ENCODE measurements at regions not wholly inside any gene's neighbourhood (a gene's known extent, or its start where the extent isn't known, plus 50 kb on each side); places are given as distances from the start of the nearest gene placed in this dataset.
"Not testable (repeated sequence)": the region's sequence is repeated elsewhere in the genome, so short reads cannot be mapped to it uniquely, and the experiment has no call there.

DNA sequence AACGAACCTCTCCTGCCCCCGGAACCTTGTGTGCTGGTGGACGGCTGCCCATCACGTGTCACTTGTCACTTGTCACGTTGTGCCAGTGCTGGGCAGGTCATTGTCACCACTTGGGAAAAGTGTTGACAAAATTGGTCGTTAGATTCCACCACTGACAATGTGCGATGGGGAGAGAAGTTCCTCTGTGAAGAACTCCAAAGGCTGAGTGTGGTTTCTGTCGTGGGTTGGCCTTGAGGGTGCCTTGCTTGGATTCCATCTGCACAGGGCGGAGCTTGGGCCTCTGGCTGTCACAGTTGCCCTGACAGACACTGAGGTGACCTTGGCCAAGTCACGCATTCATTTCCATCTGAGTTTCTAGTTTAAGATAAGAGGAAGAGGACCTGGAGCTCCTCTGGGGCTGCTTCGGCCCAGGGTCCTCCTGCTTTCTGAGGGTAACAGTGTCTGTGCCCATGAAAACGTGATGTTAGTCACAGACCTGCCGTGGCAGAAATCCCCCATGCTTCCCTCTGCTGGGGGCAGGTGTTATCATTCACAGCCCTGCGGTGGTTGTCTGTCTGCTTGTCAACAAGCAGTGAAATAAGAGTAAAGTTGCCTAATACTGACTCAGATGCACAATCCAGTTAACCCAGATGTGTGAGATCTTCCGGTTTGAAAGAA, 133.6 kb downstream of the LAT start:
- WGBS, 2 donors: 79 to 81% methylated on average over 14 to 15 of the region's 15 CpGs
- DNase-seq; H3K4me3 ChIP-seq (ENCODE audit: low read length in 2 of 2); H3K27me3 ChIP-seq (ENCODE audit: control insufficient read depth in 1 of 2, insufficient read depth in 2 of 2, low read length in 1 of 2); ATAC-seq (ENCODE audit: low FRiP score); H3K9me3 ChIP-seq (ENCODE audit: control insufficient read depth, low read length); H3K4me1 ChIP-seq (ENCODE audit: control insufficient read depth in 1 of 2, insufficient read depth in 2 of 2, low read length in 2 of 2); H3K36me3 ChIP-seq (ENCODE audit: control insufficient read depth in 1 of 2, insufficient read depth in 2 of 2, low read length in 1 of 2); intact Hi-C loops (cut with DNase I); H3K27ac ChIP-seq (ENCODE audit: low read depth in 1 of 2, low read length in 2 of 2): not testable (repeated sequence)

DNA sequence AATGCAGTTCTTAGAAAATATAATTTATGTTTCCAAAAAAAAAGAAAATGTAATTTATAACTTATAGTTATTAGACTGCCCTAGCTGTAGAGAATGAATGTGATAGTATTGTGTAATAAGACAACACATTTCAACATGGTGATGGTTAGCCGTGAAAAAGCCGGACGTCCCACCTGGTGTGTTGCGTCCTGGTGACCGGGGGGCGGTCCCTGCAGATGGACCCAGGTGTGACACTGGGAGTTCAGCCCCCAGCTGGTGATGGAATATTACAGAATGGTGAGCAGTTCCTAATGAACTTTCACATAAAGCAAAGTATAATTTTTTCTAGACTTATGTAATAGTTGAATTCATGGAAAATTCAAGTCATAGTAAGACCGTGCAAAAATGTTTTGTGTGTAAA, 132.8 kb downstream of the LAT start:
- H3K4me1 ChIP-seq (ENCODE audit: control insufficient read depth in 1 of 2, insufficient read depth in 2 of 2, low read length in 2 of 2): no peaks in the 10 kb centered on the region
- DNase-seq: no peak
- H3K4me3 ChIP-seq (ENCODE audit: low read length in 2 of 2): no peak overlapping the region
- no peaks in the 10 kb centered on the region for H3K9me3 ChIP-seq (ENCODE audit: control insufficient read depth, low read length)
- no peaks in the 10 kb centered on the region for H3K27me3 ChIP-seq (ENCODE audit: control insufficient read depth in 1 of 2, insufficient read depth in 2 of 2, low read length in 1 of 2)
- no peaks in the 10 kb centered on the region for H3K36me3 ChIP-seq (ENCODE audit: control insufficient read depth in 1 of 2, insufficient read depth in 2 of 2, low read length in 1 of 2)
- H3K27ac ChIP-seq (ENCODE audit: low read depth in 1 of 2, low read length in 2 of 2): no peak overlapping the region
- WGBS, 2 donors: 80 to 83% methylated on average over 7 of the region's 7 CpGs
- intact Hi-C loops (cut with DNase I): no loop called here
- ATAC-seq (ENCODE audit: low FRiP score): no peak

DNA sequence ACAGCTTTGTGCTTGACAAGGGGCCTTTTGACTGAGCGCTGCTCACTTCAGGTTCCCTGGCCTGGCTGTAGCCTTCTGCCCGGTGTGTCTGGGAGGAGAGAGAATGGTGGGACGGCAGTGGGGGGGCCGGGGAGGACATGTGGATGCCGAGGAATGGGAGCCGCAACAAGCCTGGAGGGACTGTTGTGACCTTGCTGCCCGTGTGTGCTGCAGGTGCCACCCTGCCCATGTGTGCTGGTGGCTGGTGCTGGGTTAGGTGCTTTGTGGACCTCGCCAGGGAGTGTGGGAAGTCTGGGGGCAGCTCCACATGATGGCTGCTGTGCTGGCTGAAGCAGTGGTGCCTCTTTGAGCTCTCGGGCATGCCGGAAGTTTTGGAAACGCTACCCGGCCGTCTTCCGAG, 132.1 kb downstream of the LAT start:
- Histone ChIP-seq H3K27ac (ENCODE audit: low read depth in 1 of 2, low read length in 2 of 2) (no peak overlapping the region), H3K4me1 (ENCODE audit: control insufficient read depth in 1 of 2, insufficient read depth in 2 of 2, low read length in 2 of 2) (no peaks in the 10 kb centered on the region), H3K27me3 (ENCODE audit: control insufficient read depth in 1 of 2, insufficient read depth in 2 of 2, low read length in 1 of 2) (no peaks in the 10 kb centered on the region), H3K36me3 (ENCODE audit: control insufficient read depth in 1 of 2, insufficient read depth in 2 of 2, low read length in 1 of 2) (no peaks in the 10 kb centered on the region), H3K4me3 (ENCODE audit: low read length in 2 of 2) (no peak overlapping the region), H3K9me3 (ENCODE audit: control insufficient read depth, low read length) (no peaks in the 10 kb centered on the region)
- 90 to 94% methylated on average over 14 of the region's 14 CpGs for WGBS, 2 donors
- intact Hi-C loops (cut with DNase I): no loop called here
- ATAC-seq (ENCODE audit: low FRiP score) (no peak), DNase-seq (no peak)

DNA sequence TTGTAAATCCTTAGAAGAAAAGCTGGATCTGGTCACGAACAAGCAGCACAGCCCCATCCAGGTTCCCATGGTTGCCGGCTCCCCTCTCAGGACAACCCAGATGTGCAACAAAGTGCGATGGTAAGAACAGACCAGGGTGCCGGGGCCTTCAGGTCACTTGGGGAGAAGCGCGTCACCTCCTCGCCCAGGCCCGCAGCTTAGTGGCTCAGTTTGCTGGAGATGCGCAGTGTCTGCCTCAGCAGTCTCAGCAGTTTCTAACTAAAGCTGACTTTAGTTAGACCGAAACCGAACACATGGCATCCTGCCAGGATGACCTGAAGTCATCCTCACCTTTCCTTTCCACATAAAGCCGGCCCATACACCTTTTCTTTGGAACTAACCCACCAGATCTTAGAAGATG, 131.4 kb downstream of the LAT start:
- H3K4me1 ChIP-seq (ENCODE audit: control insufficient read depth in 1 of 2, insufficient read depth in 2 of 2, low read length in 2 of 2); H3K4me3 ChIP-seq (ENCODE audit: low read length in 2 of 2); H3K27me3 ChIP-seq (ENCODE audit: control insufficient read depth in 1 of 2, insufficient read depth in 2 of 2, low read length in 1 of 2); intact Hi-C loops (cut with DNase I); H3K9me3 ChIP-seq (ENCODE audit: control insufficient read depth, low read length); ATAC-seq (ENCODE audit: low FRiP score); H3K27ac ChIP-seq (ENCODE audit: low read depth in 1 of 2, low read length in 2 of 2); H3K36me3 ChIP-seq (ENCODE audit: control insufficient read depth in 1 of 2, insufficient read depth in 2 of 2, low read length in 1 of 2); DNase-seq: not testable (repeated sequence)
- WGBS, 2 donors: 88 to 89% methylated on average over 11 to 12 of the region's 12 CpGs

DNA sequence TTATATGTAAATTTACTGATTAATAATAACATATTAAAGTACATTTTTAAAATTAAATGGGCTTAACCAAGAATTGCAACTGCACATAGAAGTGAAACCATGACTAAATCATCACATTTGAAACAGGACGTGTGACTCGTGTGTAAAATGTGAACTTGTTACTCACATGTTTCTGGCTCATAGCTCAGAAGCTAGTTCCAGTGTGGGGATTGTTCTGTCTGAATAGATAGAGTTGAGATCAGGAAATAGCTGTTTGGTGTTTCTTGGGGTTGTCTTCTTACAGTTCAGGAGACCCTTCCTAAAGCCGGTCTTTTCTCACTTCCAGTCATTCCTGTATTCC, 130.9 kb downstream of the LAT start:
- H3K27me3 ChIP-seq (ENCODE audit: control insufficient read depth in 1 of 2, insufficient read depth in 2 of 2, low read length in 1 of 2); intact Hi-C loops (cut with DNase I); H3K4me1 ChIP-seq (ENCODE audit: control insufficient read depth in 1 of 2, insufficient read depth in 2 of 2, low read length in 2 of 2); DNase-seq; H3K36me3 ChIP-seq (ENCODE audit: control insufficient read depth in 1 of 2, insufficient read depth in 2 of 2, low read length in 1 of 2); H3K4me3 ChIP-seq (ENCODE audit: low read length in 2 of 2); H3K27ac ChIP-seq (ENCODE audit: low read depth in 1 of 2, low read length in 2 of 2); H3K9me3 ChIP-seq (ENCODE audit: control insufficient read depth, low read length): not testable (repeated sequence)
- ATAC-seq (ENCODE audit: low FRiP score): peak; percentile 55
- WGBS, 2 donors: 24 to 27% methylated on average over 3 of the region's 3 CpGs

DNA sequence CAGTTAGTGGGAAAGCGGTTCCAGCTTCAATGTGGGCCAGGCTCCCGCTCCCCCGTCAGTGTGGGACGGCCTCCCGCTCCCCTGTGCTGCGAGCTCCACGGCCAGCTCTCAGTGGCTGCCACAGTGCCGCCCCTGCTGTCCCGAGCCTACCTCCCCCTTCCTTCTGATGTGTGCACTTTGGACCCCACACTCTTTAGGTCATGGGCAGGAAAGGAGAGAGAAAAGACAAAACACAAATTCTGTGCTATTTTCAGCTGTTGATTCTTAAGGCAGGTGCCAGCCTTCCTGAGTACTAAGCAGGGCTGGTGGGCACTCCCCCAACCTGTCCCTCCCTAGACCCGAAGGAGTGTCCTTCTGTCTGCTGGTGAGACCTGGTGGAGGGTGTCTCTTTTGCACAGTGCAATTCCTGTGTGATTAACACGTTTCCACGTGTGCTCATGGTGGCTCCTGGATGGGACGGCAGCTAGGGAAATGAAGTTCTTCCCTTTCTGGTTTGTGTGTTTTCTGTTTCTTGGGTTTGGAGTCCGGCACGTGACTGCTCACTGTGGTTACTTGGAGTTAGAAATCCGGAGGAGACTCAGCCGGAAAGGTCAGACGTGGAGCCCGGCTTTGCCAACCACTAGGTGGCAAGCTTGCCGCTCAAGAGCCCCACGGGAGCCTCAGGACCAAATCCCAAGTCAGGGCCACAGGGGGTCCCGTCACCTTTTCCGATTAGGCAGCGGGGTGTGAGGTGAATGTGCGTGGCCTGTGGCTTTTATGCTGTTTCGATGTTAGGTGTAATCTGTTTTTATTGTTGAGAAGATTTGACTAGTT, 130.3 kb downstream of the LAT start:
- H3K27me3 ChIP-seq (ENCODE audit: control insufficient read depth in 1 of 2, insufficient read depth in 2 of 2, low read length in 1 of 2); intact Hi-C loops (cut with DNase I); H3K36me3 ChIP-seq (ENCODE audit: control insufficient read depth in 1 of 2, insufficient read depth in 2 of 2, low read length in 1 of 2); H3K4me1 ChIP-seq (ENCODE audit: control insufficient read depth in 1 of 2, insufficient read depth in 2 of 2, low read length in 2 of 2); H3K9me3 ChIP-seq (ENCODE audit: control insufficient read depth, low read length); H3K4me3 ChIP-seq (ENCODE audit: low read length in 2 of 2); H3K27ac ChIP-seq (ENCODE audit: low read depth in 1 of 2, low read length in 2 of 2): not testable (repeated sequence)
- 23 to 28% methylated on average over 24 to 26 of the region's 26 CpGs for WGBS, 2 donors
- peak in 1 of 2 donors; percentile 81 for DNase-seq
- peak; percentile 87 for ATAC-seq (ENCODE audit: low FRiP score)

DNA sequence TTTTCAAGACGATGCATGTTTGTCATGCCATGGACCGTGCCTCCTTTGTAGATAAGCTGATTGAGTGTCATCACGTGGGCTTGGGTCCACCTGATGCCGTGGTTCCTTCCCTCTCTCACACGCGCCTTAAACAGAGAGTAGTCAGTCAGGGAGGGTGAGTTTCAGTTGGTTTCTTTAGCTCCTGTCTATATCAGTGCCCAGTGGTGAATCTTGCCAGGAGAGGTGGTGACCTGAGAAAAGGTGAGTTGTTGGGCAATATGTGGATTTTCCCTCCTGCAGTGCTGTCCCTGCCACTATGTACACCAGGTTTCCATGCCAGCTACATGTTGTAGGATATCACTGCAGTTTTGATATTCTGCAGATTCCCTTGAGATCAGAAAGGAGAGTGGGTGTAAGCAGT, 129.7 kb downstream of the LAT start:
- ATAC-seq (ENCODE audit: low FRiP score) (no peak), DNase-seq (no peak)
- intact Hi-C loops (cut with DNase I): no loop called here
- H3K9me3 ChIP-seq (ENCODE audit: control insufficient read depth, low read length): no peaks in the 10 kb centered on the region
- H3K4me1 ChIP-seq (ENCODE audit: control insufficient read depth in 1 of 2, insufficient read depth in 2 of 2, low read length in 2 of 2): no peaks in the 10 kb centered on the region
- H3K4me3 ChIP-seq (ENCODE audit: low read length in 2 of 2): no peak overlapping the region
- 90 to 93% methylated on average over 6 of the region's 6 CpGs for WGBS, 2 donors
- no peak overlapping the region for H3K27ac ChIP-seq (ENCODE audit: low read depth in 1 of 2, low read length in 2 of 2)
- H3K27me3 ChIP-seq (ENCODE audit: control insufficient read depth in 1 of 2, insufficient read depth in 2 of 2, low read length in 1 of 2): no peaks in the 10 kb centered on the region
- H3K36me3 ChIP-seq (ENCODE audit: control insufficient read depth in 1 of 2, insufficient read depth in 2 of 2, low read length in 1 of 2): no peaks in the 10 kb centered on the region

DNA sequence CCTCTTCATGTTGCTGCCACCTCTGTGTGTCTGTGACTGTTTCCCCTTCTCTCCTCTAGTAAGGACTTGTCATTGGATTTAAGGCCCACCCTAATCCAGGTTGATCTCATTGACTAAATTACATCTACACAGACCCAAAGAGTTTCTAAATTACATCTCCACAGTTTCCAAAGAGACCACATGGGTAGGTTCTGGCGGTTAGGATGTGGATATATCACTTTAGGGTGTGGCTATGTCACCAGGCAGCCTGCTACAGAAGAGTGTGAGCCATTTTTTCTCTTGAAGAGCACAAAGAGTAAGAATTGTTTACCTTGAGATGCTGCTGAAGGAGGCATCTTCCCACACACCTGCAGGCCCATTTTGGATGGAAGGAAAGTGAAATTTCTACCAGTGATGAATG, 128.6 kb downstream of the LAT start:
- intact Hi-C loops (cut with DNase I); H3K27me3 ChIP-seq (ENCODE audit: control insufficient read depth in 1 of 2, insufficient read depth in 2 of 2, low read length in 1 of 2); H3K4me3 ChIP-seq (ENCODE audit: low read length in 2 of 2); ATAC-seq (ENCODE audit: low FRiP score); H3K36me3 ChIP-seq (ENCODE audit: control insufficient read depth in 1 of 2, insufficient read depth in 2 of 2, low read length in 1 of 2); H3K4me1 ChIP-seq (ENCODE audit: control insufficient read depth in 1 of 2, insufficient read depth in 2 of 2, low read length in 2 of 2); H3K9me3 ChIP-seq (ENCODE audit: control insufficient read depth, low read length); DNase-seq; H3K27ac ChIP-seq (ENCODE audit: low read depth in 1 of 2, low read length in 2 of 2): not testable (repeated sequence)
- 91 to 100% methylated on average over 1 of the region's 1 CpG for whole genome bisulfite sequencing, 2 donors

DNA sequence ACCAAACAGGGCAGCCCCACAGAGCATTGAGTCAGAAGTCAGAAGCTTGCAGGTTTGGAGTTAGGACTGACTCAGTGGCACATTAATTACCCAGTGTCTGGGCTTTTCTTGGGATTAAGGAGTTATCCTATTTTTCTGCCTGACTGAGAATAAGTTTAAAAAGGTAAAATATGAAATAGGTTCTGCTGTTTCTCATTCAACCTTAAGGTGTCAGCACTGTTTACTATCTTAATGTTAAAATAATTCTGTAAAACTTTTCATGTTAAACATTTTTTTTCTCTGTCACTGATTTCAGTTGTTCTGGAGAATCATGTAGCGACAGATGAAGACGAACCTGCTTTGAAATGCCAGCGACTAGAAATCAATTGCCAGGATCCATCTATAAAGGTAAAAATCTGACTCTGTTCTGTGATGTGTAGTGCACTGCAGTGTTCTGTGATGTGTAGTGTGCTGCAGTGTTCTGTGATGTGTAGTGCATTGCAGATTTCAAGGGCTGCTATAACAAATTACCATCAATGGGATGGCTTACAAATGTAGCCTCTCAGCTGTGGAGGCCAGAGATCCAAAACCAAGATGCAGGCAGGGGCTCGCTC, 128.0 kb downstream of the LAT start:
- H3K27ac ChIP-seq (ENCODE audit: low read depth in 1 of 2, low read length in 2 of 2): no peak overlapping the region
- H3K4me3 ChIP-seq (ENCODE audit: low read length in 2 of 2): no peak overlapping the region
- ATAC-seq (ENCODE audit: low FRiP score): no peak
- H3K27me3 ChIP-seq (ENCODE audit: control insufficient read depth in 1 of 2, insufficient read depth in 2 of 2, low read length in 1 of 2): no peaks in the 10 kb centered on the region
- 95% methylated on average over 4 of the region's 4 CpGs for WGBS, 2 donors
- no peaks in the 10 kb centered on the region for H3K36me3 ChIP-seq (ENCODE audit: control insufficient read depth in 1 of 2, insufficient read depth in 2 of 2, low read length in 1 of 2)
- DNase-seq: no peak
- intact Hi-C loops (cut with DNase I): no loop called here
- H3K9me3 ChIP-seq (ENCODE audit: control insufficient read depth, low read length): no peaks in the 10 kb centered on the region
- H3K4me1 ChIP-seq (ENCODE audit: control insufficient read depth in 1 of 2, insufficient read depth in 2 of 2, low read length in 2 of 2): no peaks in the 10 kb centered on the region

Measured in aorta (tissue), 5 donors.